Stimulated activated CD4-positive, alpha-beta T cell treated with anti-CD3 and anti-CD28 coated beads, Interleukin-1b, Interleukin-23, amount 100 ng/mL, for 48 hours (primary cell): ENCODE measurements at regions not wholly inside any gene's neighbourhood (a gene's known extent, or its start where the extent isn't known, plus 50 kb on each side); places are given as distances from the start of the nearest gene placed in this dataset.
"Not testable (repeated sequence)": the region's sequence is repeated elsewhere in the genome, so short reads cannot be mapped to it uniquely, and the experiment has no call there.

ENCODE experiments used
- DNase-seq: peaks from one replicate; pipeline ENCODE4 v3.0.0-alpha.2; 2020

- no peak for DNase-seq
These were observed 388.1 kb upstream of the ACVR2A start for GRCh38 chr2:147456779-147457178.

DNA sequence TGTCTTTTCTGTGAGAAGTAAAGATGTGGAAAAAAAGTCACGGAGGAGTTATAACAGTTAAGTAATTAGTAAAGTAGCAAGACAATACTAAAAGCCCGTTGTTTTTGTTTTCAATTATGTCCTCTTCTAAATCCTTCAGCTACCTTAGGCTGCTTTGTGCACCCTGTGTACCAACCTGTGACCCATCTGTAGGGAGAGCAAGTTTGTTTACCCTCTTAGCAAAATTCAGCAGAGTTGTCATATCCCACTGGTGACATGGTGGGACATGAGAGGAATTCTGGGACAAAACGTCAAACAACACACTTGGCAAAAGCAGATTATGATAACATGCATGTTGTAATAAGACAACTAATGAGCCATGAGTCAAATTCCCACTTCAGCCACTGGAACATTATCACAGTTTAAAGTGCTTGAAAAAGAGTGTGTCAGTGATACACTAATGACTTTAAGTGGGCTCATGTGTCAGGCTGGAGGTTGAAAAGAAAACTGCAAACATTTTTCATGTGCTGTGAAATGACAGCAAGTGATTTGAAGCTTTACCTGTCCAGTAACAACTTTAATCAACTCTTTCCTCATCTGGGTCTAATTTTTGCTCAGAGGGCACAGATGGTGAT lies 392.8 kb upstream of the ACVR2A start:
- no peak for DNase-seq

GRCh38 chr2:147450661-147451510 lies 393.9 kb upstream of the ACVR2A start:
- no peak for DNase-seq

DNA sequence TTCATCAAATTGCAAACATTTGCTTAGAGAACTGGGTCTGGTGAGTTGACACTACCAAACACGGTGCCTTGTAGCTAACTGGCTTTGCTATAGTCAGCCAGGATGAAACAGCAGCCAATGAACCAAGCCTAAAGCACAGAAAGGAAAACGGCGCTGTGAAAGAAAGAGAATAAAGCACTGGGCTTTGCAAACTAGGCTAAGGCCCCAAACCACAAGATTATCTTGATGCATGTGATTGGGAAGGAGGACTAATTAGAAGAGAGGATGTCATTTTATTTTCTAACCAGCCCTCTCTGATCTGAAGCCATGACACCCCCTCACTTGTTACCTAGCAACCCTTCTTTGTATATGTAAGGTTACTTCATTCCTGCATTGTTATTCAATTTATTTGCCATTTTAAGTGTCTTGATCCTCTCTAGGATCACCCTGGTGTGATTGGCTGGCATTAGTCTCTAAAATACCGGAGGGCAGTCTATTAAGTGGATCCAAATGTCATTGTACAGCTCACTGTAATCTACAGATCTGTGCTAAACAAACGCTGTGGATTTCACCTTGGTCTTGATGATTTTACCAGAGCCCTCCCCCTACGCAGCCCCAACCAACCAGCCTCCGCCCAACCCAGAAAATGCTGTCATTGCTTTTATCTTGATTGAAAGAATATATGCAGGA lies 395.4 kb upstream of the ACVR2A start:
- DNase-seq: no peak

GRCh38 chr2:147442816-147443215 lies 402.0 kb upstream of the ACVR2A start:
- DNase-seq: no peak

- no peak for DNase-seq
These were observed 403.6 kb upstream of the ACVR2A start for GRCh38 chr2:147441182-147441581.

GRCh38 chr2:147440734-147441133 lies 404.1 kb upstream of the ACVR2A start:
- DNase-seq: no peak

- DNase-seq: no peak
These were observed 404.8 kb upstream of the ACVR2A start for GRCh38 chr2:147439986-147440385.

GRCh38 chr2:147438882-147439281 lies 405.9 kb upstream of the ACVR2A start:
- DNase-seq: no peak

DNA sequence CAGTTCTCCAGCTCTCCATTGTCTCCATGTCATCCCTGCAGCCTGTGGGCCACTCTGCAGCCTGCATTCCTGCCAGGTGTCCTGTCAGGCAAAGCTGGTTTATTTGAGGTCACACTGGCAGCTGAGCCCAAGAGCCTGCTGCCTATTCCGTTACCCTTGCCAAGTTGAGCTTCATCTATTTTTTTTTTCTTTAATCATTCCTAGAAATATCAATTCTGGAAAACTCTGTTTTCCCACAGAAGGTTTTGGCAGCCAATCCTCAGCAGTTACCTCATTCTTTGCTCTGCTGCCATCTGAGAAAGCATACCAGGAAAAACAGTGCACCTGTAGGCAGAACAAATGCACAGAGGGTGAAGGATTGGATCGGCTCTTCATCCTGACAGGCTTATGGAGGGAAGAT lies 411.0 kb upstream of the ACVR2A start:
- DNase-seq: no peak

DNA sequence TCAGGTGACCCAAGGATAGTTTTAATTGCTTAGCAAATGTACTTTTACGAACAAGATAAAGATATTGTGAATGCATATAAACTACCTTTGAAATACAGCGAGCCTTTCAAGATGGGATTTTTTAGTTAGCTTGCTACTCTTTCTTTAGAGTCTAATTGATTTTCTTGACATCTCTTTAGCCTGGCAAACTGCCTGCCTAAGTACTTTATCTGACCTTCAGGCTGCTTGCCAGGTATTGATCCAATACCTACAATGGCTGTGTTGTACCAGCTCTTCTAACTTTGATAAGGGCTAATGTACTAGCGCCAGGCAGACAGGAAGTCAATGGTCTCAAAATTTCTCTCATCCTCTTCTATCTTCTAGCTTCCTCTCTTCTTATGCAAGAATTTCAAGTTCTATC lies 414.4 kb upstream of the ACVR2A start:
- no peak for DNase-seq

DNA sequence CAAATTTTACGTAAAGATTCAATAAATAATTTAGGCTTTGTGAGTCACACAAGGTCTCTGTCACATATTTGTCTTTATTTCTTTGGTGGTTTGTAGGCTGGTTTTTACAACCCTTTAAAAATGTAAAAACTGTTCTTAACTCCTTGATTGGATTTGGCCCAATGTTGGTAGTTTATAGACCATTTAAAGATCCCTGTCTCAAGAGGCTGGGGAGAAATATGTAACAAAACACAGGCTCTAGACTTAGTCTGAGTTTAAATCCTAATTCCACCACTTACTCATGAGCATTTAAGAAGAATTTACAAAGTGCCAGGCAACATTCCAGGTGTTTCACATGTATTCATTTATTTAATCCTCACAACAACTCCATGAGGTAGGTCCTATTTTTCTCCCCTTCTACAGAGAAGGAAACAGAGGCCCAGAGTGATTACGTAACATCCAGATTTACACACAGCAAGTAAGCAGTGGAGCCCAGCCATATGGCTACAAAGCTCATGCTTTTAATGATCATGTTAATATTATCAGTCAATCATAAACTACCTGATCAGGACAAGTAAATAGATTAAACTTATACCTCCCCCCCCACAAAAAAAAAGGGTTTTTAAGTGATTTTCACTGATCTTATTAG lies 416.6 kb upstream of the ACVR2A start:
- no peak for DNase-seq

DNA sequence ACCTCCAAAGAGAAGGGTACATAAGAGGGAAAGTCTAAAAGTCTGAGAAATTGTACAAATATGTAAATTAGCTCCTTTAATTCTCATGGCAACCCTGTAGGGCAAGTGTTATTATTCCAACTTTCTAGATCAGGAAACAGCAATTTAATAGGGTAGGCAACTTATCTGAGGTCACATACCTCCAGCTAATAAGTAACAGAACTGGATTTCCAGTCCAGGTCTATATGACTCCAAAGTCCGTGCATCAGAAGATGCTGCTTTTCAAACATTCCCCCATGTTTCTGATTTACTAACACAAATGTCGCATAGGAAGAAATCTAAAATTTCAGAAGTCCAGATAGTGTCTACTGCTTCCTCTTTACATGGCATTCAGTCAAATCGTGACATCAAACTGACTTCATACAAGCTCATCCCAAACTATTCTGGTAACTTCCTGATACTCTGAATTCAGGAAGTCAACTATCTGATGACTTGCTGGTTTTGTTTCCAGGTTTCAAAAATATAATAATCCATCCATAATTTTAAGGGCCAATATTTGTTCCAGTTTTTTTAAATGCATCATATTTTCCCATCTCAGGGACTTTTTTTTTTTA lies 419.3 kb upstream of the ACVR2A start:
- DNase-seq: no peak

- no peak for DNase-seq
These were observed 420.1 kb upstream of the ACVR2A start for GRCh38 chr2:147424766-147425165.

GRCh38 chr2:147420947-147421675 lies 423.7 kb upstream of the ACVR2A start:
- no peak for DNase-seq

DNA sequence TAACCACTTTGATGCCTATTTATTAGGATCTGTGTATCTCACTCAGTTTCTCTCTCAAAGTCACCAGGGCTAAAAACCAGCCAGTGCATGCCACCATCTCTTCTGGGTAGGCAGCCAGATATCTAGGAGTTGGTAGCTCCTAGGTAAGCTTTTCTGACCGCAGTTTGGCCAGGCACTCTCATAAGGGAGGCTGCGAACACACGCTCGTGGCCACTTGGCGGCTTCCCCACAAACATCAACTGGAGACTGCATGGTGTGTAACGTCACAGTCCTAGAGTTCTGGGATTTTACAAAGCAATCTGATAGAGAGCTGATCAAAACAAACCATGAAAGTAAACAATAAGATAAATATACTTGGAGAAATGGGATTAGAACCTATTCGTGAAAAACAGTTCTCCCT lies 424.3 kb upstream of the ACVR2A start:
- DNase-seq: no peak

DNA sequence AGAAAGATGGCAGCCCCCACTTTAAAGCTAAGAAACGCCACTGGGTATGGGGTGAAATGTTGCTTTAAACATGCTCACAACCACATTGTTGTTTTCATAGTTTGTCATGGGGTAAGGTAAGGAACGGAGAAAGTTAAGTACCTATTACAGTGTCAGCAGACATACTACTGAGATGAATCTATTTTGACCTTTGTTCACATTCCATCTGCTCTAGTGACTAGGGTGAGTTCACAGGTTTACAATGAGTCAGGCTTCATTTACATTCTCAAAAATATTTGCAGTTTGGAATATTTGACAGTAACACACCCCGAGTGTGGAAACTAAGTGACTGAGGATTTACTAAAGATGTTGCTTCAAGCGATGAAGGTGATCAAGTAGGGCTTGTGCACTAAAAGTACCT lies 428.7 kb upstream of the ACVR2A start:
- no peak for DNase-seq

DNA sequence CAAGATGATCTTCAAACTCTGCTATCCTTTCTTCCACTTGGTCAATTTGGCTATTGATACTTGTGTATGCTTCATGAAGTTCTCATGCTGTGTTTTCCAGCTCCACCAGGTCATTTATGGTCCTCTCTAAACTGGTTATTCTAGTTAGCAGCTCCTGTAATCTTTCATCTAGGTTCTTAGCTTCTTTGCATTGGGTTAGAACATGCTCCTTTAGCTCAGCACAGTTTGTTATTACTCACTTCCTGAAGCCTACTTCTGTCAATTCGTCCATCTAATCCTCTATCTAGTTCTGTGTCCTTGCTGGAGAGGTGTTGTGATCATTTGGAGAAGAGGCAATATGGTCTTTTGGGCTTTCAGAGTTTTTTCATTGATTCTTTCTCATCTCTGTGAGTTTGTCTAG lies 430.2 kb upstream of the ACVR2A start:
- DNase-seq: not testable (repeated sequence)

- no peak for DNase-seq
These were observed 436.5 kb upstream of the ACVR2A start for GRCh38 chr2:147408357-147408756.

DNA sequence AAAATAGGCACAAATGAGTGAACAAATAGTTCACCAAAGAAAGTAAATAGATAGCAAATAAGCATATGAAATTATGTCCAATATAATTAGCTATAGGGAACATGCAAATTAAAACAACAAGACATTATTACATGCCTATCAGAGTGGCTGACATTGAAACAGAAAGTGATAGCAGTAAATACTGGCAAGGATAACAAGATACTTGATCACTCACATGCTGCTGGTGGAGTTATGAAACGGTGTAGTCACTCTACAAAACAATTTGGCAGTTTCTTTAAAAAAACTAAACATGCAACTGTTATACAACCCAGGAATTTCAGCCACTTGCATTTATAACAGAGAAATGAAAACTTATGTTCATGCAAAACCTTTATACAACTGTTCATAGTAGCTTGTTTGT lies 439.2 kb upstream of the ACVR2A start:
- DNase-seq: no peak

- no peak for DNase-seq
These were observed 445.8 kb upstream of the ACVR2A start for GRCh38 chr2:147398996-147399395.

DNA sequence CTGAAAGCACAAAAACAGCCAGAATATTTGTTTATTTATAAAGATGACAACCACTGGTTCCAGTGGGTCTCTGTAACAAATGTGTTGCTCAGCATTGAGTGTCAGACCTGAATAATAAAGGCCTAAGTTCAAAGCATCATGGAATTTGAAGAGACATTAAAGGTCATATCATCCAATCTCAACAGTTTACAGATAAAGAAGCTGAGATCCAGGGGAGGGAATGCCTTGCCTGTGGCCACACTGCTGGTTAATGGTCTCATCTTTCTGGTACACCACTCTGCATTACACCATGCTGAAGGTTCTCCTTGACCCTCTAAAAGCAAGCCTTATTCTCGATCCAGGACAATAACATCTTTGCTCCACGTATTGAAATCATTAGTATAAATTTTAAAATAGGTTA lies 446.5 kb upstream of the ACVR2A start:
- no peak for DNase-seq

DNA sequence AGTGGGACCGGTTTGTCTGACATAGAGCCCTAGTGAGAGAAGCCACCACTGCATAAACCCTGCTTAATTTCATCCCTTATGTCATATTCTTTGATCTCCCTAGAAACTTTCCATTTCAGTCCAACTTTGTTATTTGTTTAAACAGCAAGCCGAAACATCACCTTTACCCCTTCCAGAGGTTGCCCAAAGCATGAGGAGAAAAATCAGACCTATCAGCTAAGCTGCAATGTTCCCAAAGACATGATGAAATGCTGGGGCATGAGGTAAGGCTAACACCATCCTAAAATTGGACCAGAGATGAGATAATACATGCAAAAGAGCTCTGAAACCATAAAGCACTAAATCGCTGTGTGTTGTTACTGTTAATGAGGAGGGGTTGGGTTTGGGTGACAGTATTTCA lies 447.9 kb upstream of the ACVR2A start:
- DNase-seq: no peak
